GM20000 (cell line): ENCODE measurements at regions not wholly inside any gene's neighbourhood (a gene's known extent, or its start where the extent isn't known, plus 50 kb on each side); places are given as distances from the start of the nearest gene placed in this dataset.
"Not testable (repeated sequence)": the region's sequence is repeated elsewhere in the genome, so short reads cannot be mapped to it uniquely, and the experiment has no call there.

Source experiments
- DNase-seq: peaks from one replicate; pipeline ENCODE4 v3.0.0; 2012; ENCODE audit warnings: low spot score
- TF ChIP-seq, protein P1 (sequence below): IDR thresholded peaks from 2 replicates; pipeline ENCODE4 v1.5.1; 2012; ENCODE audit warnings: mild to moderate bottlenecking, control low read depth; ENCODE audit errors: extremely low read depth, missing control alignments

DNA sequence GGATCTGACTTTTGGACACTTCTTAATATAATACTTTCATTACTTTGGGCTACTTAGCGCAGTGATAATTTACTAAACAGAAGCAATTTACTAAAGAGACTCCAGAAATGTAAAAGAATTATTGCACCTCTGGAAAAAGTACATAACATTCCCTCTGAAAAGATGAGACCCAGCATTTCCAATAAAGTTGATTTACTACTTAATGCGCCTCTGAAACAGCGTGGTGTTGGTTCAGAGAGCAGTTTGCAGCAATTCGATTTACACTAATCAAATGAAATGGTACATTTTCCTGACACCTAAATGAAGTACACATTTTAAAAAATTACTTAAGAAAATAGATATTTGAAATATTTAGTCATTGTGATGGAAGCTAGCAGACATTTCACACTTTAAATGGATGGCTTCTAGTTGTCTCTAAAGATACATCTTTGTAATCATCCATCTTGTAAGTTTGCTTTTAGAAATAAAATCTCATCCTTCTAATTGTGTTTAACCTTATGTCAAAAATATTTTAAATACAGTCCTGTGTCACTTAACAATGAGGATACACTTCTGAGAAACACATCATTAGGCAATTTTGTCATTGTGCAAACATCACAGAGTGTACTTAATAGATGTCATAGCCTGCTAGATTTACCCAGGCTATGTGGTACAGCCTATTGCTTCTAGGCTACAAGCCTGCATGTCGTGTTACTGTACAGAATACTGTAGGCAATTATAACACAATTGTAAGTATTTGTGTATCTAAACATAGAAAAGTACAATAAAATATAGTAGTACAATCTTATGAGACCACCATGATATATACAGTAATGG lies 284.6 kb upstream of the UBE2E3 start:
- TF ChIP-seq, protein P1, sequence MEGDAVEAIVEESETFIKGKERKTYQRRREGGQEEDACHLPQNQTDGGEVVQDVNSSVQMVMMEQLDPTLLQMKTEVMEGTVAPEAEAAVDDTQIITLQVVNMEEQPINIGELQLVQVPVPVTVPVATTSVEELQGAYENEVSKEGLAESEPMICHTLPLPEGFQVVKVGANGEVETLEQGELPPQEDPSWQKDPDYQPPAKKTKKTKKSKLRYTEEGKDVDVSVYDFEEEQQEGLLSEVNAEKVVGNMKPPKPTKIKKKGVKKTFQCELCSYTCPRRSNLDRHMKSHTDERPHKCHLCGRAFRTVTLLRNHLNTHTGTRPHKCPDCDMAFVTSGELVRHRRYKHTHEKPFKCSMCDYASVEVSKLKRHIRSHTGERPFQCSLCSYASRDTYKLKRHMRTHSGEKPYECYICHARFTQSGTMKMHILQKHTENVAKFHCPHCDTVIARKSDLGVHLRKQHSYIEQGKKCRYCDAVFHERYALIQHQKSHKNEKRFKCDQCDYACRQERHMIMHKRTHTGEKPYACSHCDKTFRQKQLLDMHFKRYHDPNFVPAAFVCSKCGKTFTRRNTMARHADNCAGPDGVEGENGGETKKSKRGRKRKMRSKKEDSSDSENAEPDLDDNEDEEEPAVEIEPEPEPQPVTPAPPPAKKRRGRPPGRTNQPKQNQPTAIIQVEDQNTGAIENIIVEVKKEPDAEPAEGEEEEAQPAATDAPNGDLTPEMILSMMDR: no peak
- no peak for DNase-seq

DNA sequence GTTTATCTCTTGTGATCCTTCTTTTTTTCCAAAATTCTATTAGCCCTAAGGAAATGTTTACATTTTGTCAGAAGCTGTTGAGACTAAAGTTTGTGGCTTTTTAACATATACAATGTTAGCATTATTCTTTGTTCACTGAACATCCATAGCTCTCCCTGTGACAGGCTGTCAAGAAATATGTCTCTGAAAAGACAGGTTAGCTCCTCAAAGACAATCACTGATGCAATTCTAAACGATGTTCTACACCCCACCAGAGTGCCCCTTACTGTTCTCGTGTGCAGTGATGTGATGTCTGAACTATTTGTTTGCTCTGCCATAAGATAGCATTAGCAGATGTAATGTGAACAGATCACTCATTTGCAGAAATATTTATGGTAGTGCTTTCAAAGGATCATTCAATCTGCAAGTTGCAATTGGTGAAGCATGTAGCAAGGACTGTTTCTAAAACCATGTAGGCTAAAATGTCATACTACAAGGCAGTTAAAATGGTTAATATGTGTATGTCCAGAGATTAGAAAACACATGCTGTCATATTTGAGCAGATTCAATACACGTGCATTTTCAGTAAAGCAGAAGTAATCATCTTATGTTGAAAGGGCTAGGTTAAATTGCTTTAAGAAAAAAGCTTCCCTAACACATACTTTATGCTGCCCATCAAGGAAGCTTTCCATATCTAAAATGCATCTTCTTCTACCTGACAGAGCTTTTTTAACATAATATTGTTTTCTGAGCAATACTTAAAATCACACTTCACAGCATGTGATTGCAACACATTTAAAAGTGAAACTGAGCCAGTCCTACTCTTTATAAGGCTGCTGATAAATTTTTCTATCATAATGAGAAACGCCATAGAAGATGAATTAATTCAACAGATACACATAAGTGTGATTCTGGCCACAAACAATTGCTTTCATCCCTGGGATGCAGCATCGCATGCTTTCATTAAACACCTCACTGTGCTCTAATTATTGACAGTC lies 285.7 kb upstream of the UBE2E3 start:
- DNase-seq: no peak
- TF ChIP-seq, protein P1: no peak

DNA sequence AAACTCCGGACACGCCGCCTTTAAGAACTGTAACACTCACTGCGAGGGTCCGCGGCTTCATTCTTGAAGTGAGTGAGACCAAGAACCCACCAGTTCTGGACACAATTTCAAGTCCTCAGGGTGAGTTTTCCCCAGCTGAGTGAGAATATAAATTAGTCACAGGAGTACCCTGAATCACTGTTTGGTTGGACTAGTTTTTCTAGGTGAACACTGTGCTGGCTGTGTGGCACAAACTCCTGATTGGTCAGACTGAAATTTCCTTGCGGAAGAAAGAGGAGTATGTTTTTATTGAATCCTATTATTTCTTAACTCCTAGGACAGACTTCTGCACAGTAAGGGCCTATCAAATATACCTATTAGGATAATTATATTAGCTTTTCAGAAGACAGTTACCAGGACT lies 288.1 kb upstream of the UBE2E3 start:
- TF ChIP-seq, protein P1: no peak
- DNase-seq: no peak

DNA sequence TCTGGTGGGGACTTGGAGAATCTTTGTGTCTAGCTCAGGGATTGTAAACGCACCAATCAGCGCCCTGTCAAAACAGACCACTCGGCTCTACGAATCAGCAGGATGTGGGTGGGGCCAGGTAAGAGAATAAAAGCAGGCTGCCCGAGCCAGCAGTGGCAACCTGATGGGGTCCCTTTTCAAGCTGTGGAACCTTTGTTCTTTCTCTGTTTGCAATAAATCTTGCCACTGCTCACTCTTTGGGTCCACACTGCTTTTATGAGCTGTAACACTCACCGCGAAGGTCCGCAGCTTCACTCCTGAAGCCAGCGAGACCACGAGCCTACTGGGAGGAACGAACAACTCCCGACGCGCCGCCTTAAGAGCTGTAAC lies 288.6 kb upstream of the UBE2E3 start:
- DNase-seq: not testable (repeated sequence)

DNA sequence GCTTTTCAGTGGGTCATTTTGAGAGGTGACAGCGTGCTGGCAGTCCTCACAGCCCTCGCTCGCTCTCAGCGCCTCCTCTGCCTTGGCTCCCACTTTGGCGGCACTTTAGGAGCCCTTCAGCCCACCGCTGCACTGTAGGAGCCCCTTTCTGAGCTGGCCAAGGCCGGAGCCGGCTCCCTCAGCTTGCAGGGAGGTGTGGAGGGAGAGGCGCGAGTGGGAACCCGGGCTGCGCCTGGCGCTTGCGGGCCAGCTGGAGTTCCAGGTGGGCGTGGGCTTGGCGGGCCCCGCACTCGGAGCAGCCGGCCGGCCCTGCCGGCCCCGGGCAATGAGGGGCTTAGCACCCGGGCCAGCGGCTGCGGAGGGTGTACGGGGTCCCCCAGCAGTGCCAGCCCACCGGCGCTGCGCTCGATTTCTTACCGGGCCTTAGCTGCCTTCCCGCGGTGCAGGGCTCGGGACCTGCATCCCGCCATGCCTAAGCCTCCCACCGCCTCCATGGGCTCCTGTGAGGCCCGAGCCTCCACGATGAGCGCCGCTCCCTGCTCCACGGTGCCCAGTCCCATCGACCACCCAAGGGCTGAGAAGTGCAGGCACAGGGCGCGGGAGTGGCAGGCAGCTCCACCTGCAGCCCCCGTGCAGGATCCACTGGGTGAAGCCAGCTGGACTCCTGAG lies 289.1 kb upstream of the UBE2E3 start:
- not testable (repeated sequence) for DNase-seq

DNA sequence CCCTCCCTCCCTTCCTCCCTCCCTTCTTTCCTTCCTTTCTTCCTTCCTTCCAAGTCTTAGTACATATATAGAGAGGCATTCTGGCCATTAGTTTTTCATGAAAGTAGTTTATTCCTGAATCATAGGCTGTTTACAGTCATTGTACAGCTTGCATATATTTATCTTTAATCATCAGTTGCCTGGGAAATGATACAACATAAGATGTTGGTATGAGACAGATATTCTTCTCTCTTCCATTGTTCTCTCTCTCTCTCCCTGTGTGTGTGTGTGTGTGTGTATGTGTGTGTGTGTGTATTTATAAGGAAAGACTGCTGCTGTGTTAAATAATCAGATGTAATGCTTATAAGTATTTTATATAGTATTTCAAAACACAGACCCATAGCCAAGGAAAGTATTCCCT lies 289.8 kb upstream of the UBE2E3 start:
- DNase-seq: no peak
- TF ChIP-seq, protein P1: no peak

DNA sequence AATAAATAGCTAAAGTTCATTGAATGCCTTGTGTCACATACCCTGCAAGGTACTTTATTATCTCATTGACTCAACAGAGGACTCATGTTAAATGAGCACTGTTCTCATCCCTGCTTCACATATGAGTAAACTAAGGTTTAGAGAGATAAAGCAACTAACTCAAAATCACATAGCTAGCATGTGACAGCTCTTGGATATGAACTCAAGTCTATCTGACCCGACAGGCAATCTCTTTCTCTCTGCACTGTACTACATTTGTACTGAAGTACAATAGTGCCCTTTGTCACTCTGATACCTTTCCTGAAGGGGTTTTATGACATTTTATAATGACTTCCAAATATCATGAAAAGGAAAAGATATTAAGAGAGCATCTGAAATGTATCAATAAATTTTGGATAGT lies 297.5 kb upstream of the UBE2E3 start:
- TF ChIP-seq, protein P1: no peak
- DNase-seq: no peak

DNA sequence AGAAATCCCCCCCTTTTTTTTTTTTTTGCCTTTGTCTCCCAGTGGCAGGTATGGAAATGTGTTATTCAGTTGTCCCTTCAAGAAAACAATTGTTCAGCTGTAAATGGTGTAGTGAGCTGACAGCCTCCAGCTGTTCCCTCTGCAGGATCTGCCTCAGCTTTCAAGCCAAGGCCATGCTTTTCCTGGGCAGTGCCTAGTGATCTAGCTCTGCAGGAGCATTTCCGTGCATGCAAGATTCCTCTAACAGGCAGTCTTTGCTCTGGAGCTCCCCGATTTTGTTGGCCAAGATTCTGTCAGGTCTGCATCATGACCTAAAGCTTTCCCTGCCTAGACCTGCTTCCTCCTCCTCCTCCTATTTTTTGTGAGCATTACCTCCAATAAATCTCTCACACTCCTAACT lies 300.7 kb upstream of the UBE2E3 start:
- TF ChIP-seq, protein P1: no peak
- no peak for DNase-seq
